Breast epithelium (tissue), 4 donors: ENCODE measurements at regions not wholly inside any gene's neighbourhood (a gene's known extent, or its start where the extent isn't known, plus 50 kb on each side); places are given as distances from the start of the nearest gene placed in this dataset.
"Not testable (repeated sequence)": the region's sequence is repeated elsewhere in the genome, so short reads cannot be mapped to it uniquely, and the experiment has no call there.

Experiments used
- DNase-seq, 2 donors: peaks; one replicate each; pipeline ENCODE4 v3.0.0-alpha.2; 2019; ENCODE audit warnings: low spot score in 2 of 2
- H3K27ac ChIP-seq, 2 donors: fragments of 200-600 bp; sonication (generic) in 1 of 2; one replicate each; pipeline ENCODE4 v1.5.1; 2016 to 2019; ENCODE audit warnings: mild to moderate bottlenecking in 1 of 2
- H3K27me3 ChIP-seq, 2 donors: fragments of 200-600 bp; sonication (generic) in 1 of 2; one replicate each; pipeline versions ENCODE4 v1.5.1 to v1.6.0; 2017 to 2019; ENCODE audit warnings: control low read depth in 1 of 2, mild to moderate bottlenecking in 1 of 2
- H3K36me3 ChIP-seq: fragments of 200-600 bp; one replicate; pipeline ENCODE4 v1.5.1; 2019
- H3K4me1 ChIP-seq, 2 donors: fragments of 200-600 bp; sonication (generic); one replicate each; pipeline ENCODE4 v1.5.1; 2016 to 2019; ENCODE audit warnings: control low read depth in 1 of 2
- H3K4me3 ChIP-seq, 3 donors: fragments of 200-600 bp; sonication (generic); 1 replicate in 2 of 3; 2 replicates in 1 of 3; pipeline ENCODE4 v1.5.1; 2016 to 2019; ENCODE audit warnings: mild to moderate bottlenecking in 3 of 3, moderate library complexity in 2 of 3
- H3K9me3 ChIP-seq, 2 donors: fragments of 200-600 bp; sonication (generic) in 1 of 2; one replicate each; pipeline ENCODE4 v1.5.1; 2016 to 2019; ENCODE audit warnings: control low read depth in 1 of 2
- CTCF ChIP-seq, 3 donors: fragments of 450-650 bp; IDR thresholded peaks; one replicate each; pipeline ENCODE4 v1.5.1; 2016 to 2017; ENCODE audit warnings: antibody characterized with exemption in 3 of 3, mild to moderate bottlenecking in 3 of 3, moderate library complexity in 3 of 3
- POLR2A ChIP-seq: fragments of 450-650 bp; IDR thresholded peaks from one replicate; pipeline ENCODE4 v1.6.1; 2016; ENCODE audit warnings: antibody characterized with exemption, mild to moderate bottlenecking, moderate library complexity
- POLR2AphosphoS5 ChIP-seq, 3 donors: sonication (generic); formaldehyde crosslinking; IDR thresholded peaks; one replicate each; pipeline ENCODE4 v1.6.1; 2017; ENCODE audit warnings: antibody characterized with exemption in 3 of 3
- intact Hi-C: fragments of 100-400 bp; cut with DNase I; formaldehyde crosslinking; loops from one replicate; pipeline ENCODE4 v1.15.1; 2023; ENCODE audit warnings: low total_unique reads

DNA sequence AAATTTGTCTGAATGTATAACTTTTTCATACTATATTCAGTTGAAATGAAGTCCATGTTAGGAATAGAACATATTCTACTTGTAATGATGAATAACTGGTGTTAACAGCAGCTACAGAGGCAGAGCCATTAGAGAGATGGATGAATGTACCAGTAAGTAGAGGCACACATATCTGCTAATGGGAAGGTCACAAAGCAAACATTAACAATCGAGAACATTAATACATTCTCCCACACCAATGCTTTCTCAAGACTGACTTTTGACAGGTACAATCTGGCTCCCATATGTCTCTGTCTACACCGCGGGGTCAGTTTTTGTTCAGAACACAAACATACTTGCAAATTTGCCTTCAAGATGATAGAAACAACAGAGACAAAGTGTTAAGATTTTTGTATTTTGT, 776.0 kb upstream of the MANEA start:
- no peaks in the 10 kb centered on the region for H3K36me3 ChIP-seq
- H3K4me3 ChIP-seq: no peak overlapping the region
- H3K27me3 ChIP-seq: no peaks in the 10 kb centered on the region
- intact Hi-C loops: no loop called here
- no peak for DNase-seq
- H3K9me3 ChIP-seq: no peaks in the 10 kb centered on the region
- H3K27ac ChIP-seq: no peak overlapping the region
- H3K4me1 ChIP-seq: no peaks in the 10 kb centered on the region
- TF ChIP-seq POLR2AphosphoS5 (IDR thresholded peaks at IDR 0.05): no peak
- TF ChIP-seq POLR2A: no peak
- no peak for TF ChIP-seq CTCF (IDR thresholded peaks at IDR 0.05)

DNA sequence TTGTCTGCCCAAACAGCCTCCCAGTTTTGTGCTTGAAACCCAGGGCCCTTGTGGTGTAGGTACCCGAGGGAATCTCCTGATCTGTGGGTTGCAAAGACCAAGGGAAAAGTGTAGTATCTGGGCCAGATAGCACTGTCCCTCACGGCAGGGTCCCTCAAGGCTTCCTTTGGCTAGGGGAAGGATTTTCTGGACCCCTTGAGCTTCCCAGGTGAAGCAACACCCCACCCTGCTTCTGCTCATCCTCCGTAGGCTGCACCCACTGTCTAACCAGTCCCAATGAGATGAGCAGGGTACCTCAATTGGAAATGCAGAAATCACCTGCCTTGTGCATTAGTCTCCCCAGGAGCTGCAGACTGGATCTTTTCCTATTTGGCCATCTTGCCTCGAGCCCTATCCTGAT, 791.8 kb upstream of the MANEA start:
- no peaks in the 10 kb centered on the region for H3K9me3 ChIP-seq
- no peaks in the 10 kb centered on the region for H3K27me3 ChIP-seq
- no peaks in the 10 kb centered on the region for H3K36me3 ChIP-seq
- no peak for TF ChIP-seq POLR2A
- H3K4me3 ChIP-seq: no peak overlapping the region
- DNase-seq: no peak
- H3K27ac ChIP-seq: no peak overlapping the region
- H3K4me1 ChIP-seq: no peaks in the 10 kb centered on the region
- intact Hi-C loops: no loop called here

DNA sequence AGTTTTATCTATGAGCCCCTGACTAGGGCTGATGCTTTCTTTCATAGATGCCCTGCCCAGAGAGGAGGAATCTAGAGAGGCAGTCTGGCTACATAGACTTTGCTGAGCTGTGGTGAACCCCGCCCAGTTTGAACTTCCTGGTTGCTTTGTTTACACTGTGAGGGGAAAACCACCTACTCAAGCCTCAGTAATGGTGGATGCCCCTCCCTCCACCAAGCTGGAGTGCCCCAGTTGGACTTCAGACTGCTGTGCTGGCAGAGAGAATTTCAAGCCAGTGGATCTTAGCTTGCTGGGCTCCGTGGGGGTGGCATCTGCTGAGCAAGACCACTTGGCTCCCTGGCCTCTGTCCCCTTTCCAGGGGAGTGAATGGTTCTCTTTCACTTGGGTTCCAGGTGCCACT, 792.3 kb upstream of the MANEA start:
- H3K27me3 ChIP-seq, H3K36me3 ChIP-seq, H3K9me3 ChIP-seq, H3K27ac ChIP-seq, DNase-seq, intact Hi-C loops, H3K4me1 ChIP-seq, H3K4me3 ChIP-seq: not testable (repeated sequence)

DNA sequence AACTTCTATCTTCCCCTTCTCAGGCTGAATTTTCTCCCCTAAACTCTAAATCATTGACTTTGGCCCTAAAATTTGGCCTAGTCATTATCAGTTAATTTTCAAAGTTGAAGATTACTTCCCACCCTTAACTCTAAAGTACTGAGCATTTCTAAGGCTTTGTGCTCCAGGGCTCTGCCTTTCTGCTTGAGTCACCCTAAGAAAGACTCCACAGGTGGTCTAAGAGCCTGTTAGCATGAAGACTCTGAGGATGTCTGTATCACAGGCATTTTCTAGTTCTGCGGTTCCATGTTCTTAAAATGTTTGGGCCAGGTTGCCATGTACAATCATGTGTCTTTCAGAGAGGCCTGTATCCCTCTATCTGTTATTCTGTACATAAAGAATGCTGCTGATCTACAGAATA, 808.1 kb upstream of the MANEA start:
- H3K27me3 ChIP-seq: no peaks in the 10 kb centered on the region
- no peak overlapping the region for H3K4me3 ChIP-seq
- DNase-seq: no peak

DNA sequence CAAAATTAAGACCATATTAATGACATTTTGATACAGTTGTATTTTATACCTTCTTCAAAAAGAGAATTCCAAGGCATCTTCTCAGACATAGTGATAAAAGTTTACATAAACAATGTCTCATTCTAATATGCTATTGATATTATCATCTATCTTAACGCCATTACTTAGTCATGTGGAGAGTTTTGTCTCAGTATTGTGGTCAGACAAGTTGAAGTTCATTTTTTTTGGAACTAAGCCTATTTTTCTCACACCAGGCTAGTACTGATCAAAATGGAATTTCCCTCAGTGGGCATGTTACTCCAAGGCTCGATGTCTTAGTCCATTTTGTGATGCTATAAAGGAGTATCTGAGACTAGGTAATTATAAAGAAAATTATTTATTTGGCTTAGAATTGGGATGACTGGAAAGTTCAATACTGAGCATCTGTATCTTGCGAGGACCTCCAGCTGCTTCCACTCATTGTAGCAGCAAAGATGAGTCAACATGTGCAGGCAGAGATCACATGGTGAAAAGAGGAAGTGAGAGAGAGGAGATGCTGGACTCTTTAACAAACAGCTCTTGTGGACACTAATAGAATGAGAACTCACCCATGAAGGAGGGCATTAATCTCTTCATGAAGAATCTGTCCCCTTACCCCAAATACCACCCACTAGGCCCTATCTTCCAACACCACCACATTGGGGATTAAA, 825.5 kb upstream of the MANEA start:
- no peak overlapping the region for H3K27ac ChIP-seq
- H3K4me1 ChIP-seq: no peaks in the 10 kb centered on the region
- no peaks in the 10 kb centered on the region for H3K36me3 ChIP-seq
- no peak for TF ChIP-seq CTCF (IDR thresholded peaks at IDR 0.05)
- no peak for TF ChIP-seq POLR2A
- no peak for TF ChIP-seq POLR2AphosphoS5 (IDR thresholded peaks at IDR 0.05)
- no peak for DNase-seq
- no peak overlapping the region for H3K4me3 ChIP-seq
- no peaks in the 10 kb centered on the region for H3K27me3 ChIP-seq
- H3K9me3 ChIP-seq: peaks cover 0 to 8% of the 10 kb centered on the region in 2 donors
- intact Hi-C loops: no loop called here

More for the DNA sequence above, 808.1 kb upstream of the MANEA start:
- Histone ChIP-seq H3K9me3 (no peaks in the 10 kb centered on the region), H3K4me1 (no peaks in the 10 kb centered on the region), H3K36me3 (no peaks in the 10 kb centered on the region), H3K27ac (no peak overlapping the region)
- no peak for TF ChIP-seq POLR2A
- intact Hi-C loops: no loop called here

DNA sequence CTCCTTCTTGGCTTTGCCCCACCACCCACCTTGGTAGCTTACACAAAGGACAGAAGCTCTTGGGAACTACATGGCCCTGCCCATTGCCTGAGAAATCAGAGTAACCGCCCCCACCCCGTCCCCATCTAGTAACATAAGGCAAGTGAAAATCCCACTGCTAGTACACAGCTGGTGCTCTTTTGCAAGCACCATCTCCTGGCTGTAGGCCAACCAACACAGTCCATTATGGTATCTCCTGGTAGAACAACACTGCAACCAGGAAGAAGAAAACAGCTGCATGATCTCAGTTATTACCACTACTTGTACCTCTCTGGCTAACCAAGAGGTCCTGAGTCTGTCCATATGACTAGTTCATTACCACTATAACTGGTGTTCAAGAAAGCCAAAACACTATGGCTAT, 841.1 kb upstream of the MANEA start:
- H3K27me3 ChIP-seq: no peaks in the 10 kb centered on the region
- no peak for DNase-seq
- TF ChIP-seq POLR2AphosphoS5 (IDR thresholded peaks at IDR 0.05) (no peak), CTCF (IDR thresholded peaks at IDR 0.05) (no peak), POLR2A (no peak)
- H3K4me1 ChIP-seq: no peaks in the 10 kb centered on the region
- no peaks in the 10 kb centered on the region for H3K36me3 ChIP-seq
- no peak overlapping the region for H3K4me3 ChIP-seq
- no peaks in the 10 kb centered on the region for H3K9me3 ChIP-seq
- intact Hi-C loops: no loop called here
- no peak overlapping the region for H3K27ac ChIP-seq

DNA sequence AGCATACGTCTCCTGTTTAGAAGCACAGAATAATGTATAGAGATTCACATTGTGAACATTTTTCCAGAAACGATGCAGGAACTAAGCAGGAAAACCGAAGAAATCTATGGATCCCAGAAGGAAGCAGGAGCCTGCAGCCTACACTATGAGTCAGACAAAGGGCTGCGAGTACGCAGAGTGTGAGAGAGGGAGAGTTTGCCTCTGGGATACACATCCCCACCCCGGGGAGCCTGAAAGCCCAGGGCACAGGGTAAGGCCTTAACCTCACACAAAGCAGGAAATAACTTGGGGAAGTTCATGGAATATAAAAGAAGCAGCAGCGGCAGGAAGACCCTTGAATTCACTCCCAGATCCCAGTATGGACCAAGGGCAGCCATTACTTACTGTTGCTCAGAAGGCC, 842.1 kb upstream of the MANEA start:
- no peak for DNase-seq
- Histone ChIP-seq H3K36me3 (no peaks in the 10 kb centered on the region), H3K27ac (no peak overlapping the region), H3K27me3 (no peaks in the 10 kb centered on the region), H3K4me3 (no peak overlapping the region), H3K4me1 (no peaks in the 10 kb centered on the region), H3K9me3 (no peaks in the 10 kb centered on the region)
- TF ChIP-seq POLR2AphosphoS5 (IDR thresholded peaks at IDR 0.05) (no peak), CTCF (IDR thresholded peaks at IDR 0.05) (no peak), POLR2A (no peak)
- intact Hi-C loops: no loop called here
